Activated naive CD4-positive, alpha-beta T cell (primary cell): ENCODE measurements at regions not wholly inside any gene's neighbourhood (a gene's known extent, or its start where the extent isn't known, plus 50 kb on each side); places are given as distances from the start of the nearest gene placed in this dataset.

Experiments
- DNase-seq, 4 experiments: peaks; one replicate each; lab custom pipeline; 2025; lab: John Stamatoyannopoulos, UW

DNA sequence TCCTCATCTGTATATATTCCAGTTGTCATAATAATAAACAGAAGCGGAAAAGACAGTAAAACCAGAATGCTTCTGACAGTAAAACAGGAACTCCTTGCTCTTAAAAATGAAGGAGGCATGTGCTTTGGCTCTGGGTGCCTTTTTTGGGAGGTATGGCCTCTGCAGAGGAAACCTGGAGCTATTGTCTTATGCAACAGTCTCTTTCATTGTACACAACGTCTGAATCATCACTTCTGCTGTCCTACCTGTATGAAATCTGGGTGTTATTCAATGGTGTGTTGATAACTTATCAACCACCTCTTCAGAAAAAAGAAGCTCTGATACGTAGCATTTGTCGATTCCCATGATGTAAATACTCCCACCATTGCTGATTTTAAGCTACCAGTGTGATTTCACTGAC is 64.8 kb downstream of the CDCA7 start:
- DNase-seq: no peak

GRCh38 chr2:173424886-173425285 is 70.2 kb downstream of the CDCA7 start:
- DNase-seq: no peak

GRCh38 chr2:173427887-173428668 is 73.4 kb downstream of the CDCA7 start:
- no peak for DNase-seq

DNA sequence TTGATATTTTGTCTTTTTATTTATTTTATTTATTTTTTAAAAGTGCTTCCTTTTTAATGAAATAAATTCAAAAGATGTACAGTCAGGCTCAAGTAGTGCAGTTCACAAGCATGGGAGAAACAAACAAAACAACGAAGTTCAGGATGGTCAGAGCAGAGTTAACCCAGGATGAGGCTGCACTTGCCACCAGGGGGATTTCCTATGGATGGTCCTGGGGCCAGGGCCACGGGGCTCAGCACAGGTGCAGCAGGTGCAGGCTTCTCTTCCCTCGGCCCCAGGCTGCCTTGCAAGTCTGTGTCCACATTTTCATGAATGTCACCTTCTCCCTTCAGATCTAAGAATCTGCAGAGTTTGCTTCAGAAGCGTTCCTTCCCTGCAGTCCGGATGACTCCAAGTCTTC is 76.5 kb downstream of the CDCA7 start:
- DNase-seq: no peak

GRCh38 chr2:173432049-173432754 is 77.5 kb downstream of the CDCA7 start:
- no peak for DNase-seq

GRCh38 chr2:173434762-173435569 is 80.3 kb downstream of the CDCA7 start:
- DNase-seq: no peak

GRCh38 chr2:173435574-173435973 is 80.9 kb downstream of the CDCA7 start:
- no peak for DNase-seq

- DNase-seq: no peak
These were observed 81.4 kb downstream of the CDCA7 start for GRCh38 chr2:173436088-173436487.

DNA sequence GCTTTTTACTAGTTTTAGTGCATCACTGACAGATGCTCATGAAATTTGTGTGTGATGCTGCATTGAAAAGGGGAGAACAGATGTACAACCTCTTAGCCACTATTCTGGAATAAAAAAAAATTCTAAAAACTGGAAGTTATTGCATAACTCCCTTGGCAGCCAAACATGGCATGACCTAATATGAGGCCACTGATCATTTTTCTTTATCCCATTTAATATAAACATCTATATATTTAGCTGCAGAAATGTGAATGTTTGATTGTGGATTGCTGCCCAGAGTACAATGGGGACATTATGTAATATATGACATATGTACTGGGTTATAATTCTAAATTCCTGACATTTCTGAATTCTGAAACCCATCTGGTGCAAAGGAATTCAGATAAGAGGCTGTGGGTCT is 86.5 kb downstream of the CDCA7 start:
- DNase-seq: no peak

DNA sequence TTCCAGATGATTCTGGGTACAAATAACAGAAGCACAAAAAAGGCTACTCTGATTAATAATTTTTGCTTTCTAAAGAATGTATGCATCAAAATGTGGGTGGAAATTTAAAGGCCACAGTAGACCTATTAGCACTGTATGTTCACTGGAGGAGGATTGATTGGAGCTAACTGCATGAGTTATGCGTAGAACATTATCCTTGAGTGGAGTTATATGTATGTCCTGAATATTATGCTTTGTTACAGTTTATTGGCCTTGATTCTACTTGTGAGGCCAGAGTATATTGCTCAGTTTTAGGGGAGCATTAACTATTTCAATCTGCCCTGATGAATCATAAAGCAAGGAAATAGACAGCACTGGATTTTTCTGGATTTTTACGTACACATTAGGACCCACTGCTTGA is 87.9 kb downstream of the CDCA7 start:
- DNase-seq: no peak

DNA sequence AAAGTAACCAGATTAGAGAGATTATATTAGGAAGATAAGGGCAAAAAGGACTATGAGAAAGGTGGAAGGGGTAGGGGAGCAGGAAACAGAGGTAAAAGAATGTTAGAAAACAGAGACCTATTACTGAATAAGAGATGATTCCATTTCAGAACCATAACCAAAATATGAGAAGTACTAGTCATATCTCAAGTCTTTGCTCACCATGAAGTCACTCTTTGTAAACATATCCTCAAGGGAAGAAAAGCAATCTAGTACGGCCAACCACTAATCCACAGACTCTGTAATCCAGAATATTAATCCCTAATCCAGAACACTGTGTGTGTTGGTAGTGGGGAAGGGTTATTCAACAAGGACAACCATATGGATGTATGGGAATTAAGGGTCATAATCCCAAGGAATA is 92.0 kb downstream of the CDCA7 start:
- no peak for DNase-seq

- DNase-seq: peak in 1 of 4 experiments; percentile 5
These were observed 94.3 kb downstream of the CDCA7 start for GRCh38 chr2:173448938-173449471.

DNA sequence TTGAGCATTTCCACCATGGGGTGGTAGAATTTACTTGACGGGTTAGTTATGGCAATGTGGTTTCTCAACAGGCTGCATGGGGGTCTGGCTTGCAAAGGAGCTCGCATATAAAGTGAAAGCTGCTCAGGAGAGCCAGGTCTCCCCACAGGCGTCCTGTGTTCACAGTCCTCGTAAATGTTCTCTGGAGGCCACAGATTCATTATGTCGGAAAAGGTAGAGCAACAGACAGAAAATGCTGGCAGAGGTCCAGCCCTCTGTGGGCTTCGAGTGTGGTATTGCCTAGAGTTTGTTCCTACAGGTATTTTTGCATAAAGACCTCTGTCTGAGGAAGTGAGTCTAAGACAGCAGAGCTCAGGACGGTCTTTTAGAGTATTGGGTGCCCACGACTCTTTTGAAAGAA is 96.4 kb downstream of the CDCA7 start:
- DNase-seq: peak in 1 of 4 experiments; percentile 4

DNA sequence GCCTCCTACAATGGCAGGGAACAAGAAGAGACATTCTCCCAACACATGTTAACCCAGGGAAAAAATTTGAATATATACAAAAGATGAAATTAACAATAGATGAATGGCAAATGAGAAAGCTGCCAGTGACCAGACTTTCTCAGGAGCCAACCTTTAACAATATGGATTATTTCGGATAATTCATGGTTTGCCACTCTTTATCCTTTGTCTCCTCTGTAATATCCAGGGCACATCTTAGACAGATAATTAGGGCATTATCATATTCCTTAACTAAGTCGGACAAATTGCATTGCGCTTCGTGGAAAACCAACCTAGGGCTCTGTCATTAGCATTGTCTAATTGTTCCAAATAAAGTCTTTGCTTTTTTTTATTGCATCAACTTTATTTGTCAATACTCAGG is 97.3 kb downstream of the CDCA7 start:
- no peak for DNase-seq

GRCh38 chr2:173452416-173452815 is 97.7 kb downstream of the CDCA7 start:
- DNase-seq: no peak

GRCh38 chr2:173456960-173457359 is 102.3 kb downstream of the CDCA7 start:
- DNase-seq: no peak

GRCh38 chr2:173457366-173457765 is 102.7 kb downstream of the CDCA7 start:
- no peak for DNase-seq

GRCh38 chr2:173458991-173459780 is 104.5 kb downstream of the CDCA7 start:
- DNase-seq: no peak

DNA sequence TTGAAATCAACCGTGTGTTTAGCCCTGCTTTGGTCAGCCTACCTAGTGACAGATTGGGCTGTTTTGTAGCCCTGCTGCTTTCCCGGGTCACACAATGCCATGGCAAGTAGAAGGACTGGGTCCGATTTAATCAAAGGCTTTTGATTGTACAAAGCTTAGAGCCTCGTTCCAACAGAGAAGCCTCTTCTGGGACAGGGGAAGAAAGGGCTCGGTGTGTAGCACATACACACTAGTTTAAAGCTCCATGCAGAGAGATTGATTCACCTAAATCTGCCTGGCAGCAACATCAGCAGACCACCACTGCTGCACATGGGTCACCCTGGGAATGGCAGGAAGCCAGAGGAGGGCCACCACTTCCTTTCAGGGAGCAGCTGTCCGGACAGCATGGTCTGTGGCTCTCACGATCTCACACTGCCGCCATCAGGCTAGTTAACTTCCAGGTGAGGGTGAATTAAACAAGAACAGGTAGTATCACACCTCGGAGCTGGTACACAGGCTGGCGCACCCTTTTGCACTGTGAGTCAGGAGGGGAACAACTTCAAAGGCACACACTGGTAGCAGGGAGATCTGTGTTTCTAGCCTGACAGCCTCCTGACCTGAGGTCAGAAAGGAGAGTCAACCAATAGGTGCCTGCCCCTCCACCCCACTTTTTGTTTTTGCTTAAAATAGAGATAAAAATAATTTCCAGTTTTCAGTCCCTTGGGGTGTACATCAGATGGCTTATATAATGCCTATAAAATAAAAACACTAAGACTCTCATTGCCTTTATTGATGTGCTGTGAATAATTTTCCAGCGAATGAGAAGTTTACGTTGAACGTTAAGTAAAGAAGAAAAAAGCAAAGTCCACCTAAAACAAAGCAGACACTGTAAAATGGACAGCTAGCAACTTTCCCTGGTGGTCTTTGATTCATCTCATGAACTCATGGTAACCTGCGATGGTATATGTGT is 108.5 kb downstream of the CDCA7 start:
- DNase-seq: no peak

GRCh38 chr2:173463846-173464245 is 109.2 kb downstream of the CDCA7 start:
- DNase-seq: no peak
